HG02938 (cell line): ENCODE measurements at regions not wholly inside any gene's neighbourhood (a gene's known extent, or its start where the extent isn't known, plus 50 kb on each side); places are given as distances from the start of the nearest gene placed in this dataset.

Source experiments
- ATAC-seq: cut with Tn5 transposase; IDR thresholded peaks from one replicate; pipeline ENCODE4 v1.9.1; 2021; ENCODE audit warnings: mild to moderate bottlenecking, moderate library complexity; ENCODE audit not compliant: unreplicated experiment

GRCh38 chr5:135249658-135250057 is 149.4 kb downstream of the MACROH2A1 start:
- no peak for ATAC-seq

- no peak for ATAC-seq
Observed at GRCh38 chr5:135248801-135249231, 150.2 kb downstream of the MACROH2A1 start.

DNA sequence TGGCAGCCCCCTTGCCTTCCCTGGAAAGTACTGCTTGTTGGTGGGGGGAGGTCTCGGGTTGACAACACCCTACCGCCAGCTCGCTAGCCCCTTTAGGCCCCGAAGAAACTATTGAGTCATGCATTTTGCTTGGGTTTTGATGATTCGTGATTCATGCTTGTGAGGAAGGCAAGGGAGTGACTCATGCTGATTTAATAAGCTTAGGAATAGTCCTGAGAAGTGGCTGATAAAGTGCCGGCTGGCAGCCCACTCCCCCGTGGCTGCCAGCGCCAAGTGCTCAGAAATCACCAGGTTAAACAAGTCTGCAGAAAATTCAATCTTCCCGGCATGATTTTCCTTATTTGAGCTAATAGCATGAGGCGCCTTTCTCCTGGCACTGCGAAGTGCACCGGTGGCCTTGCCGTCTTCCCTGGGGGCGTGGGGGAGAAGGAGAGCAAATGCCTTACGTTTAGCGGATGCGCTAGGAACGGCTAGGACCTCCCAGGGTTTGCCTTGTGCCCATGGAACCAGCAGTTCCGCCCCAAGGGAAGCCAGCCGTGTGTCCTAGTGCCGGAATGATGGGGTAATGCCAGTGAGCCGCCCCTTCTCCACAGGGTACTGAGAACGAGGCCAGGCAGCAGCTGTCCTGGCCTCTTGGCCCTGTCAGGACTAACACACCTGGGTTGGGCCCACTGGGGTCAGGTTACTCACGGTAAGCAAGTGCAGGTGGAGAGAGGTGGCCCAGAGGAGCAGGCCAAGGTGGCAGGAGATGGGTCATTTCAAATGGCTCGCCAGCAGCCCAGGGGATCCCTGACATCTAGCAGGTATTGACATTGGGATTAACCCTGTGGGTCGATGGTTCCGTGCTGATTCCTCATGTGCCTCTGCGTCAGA is 151.9 kb downstream of the MACROH2A1 start:
- no peak for ATAC-seq

DNA sequence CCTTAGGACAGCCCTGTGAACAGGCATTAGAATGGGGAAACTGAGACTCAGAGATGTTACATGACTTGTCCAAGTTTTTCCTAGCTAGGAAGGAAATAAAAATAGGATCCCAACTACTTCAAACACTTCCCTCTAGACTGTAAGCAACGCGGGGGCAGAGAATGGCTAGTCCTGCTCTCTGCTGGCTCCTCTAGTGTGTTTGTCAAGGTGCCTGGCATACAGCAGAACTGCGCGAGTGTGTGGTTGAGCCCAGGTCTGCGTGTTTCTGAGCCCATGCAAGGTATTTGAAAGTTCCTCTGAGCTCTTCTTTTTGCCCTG is 152.5 kb downstream of the MACROH2A1 start:
- no peak for ATAC-seq

DNA sequence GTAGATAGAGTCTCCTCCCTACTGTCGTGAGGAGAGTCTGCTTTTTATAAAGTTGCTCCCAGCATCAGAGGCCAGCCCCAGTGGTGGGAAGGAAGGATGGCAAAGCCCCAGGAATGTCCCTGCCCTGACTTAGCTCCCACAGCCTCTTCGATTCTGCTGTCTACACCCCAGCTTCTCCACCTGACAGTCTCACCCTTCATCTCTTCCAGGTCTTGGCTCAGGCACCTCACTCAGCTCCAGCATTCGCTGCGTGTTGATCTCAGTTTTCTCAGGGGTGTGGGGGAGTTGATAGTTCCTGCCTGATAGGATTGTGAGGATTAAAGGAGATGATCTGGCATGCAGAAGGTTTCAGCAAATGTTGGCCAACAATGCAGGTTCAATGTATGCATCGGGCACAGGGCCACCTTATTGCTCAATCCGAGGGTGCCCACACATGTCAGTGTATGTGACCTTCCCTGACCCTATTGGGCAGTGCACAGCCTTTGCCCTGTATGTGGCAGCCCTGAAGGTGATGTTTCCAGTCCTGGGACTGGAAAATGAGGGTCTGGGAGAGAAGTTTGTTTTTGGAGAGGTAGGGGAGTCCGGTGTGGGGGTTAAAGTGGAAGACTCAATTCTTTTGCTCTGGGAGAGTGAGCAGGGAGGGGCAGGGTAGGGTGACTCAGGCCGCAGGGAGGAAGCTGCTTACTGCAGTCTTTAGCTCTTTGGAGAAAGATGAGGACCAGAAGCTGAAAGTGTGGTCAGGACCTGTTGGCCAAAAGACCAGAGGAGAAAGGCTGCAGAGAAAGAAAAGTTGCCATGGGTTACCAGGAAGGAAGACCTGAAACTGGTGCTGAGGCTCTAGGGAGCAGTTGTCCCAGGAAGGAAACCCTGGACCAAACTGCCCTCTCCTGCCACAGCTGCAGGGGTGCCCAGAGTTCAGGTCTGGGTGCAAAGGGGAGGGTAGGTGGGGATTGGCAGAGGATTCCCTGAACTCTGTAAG is 153.2 kb downstream of the MACROH2A1 start:
- ATAC-seq, result no peak

GRCh38 chr5:135244620-135245021 is 154.4 kb downstream of the MACROH2A1 start:
- ATAC-seq, result no peak

DNA sequence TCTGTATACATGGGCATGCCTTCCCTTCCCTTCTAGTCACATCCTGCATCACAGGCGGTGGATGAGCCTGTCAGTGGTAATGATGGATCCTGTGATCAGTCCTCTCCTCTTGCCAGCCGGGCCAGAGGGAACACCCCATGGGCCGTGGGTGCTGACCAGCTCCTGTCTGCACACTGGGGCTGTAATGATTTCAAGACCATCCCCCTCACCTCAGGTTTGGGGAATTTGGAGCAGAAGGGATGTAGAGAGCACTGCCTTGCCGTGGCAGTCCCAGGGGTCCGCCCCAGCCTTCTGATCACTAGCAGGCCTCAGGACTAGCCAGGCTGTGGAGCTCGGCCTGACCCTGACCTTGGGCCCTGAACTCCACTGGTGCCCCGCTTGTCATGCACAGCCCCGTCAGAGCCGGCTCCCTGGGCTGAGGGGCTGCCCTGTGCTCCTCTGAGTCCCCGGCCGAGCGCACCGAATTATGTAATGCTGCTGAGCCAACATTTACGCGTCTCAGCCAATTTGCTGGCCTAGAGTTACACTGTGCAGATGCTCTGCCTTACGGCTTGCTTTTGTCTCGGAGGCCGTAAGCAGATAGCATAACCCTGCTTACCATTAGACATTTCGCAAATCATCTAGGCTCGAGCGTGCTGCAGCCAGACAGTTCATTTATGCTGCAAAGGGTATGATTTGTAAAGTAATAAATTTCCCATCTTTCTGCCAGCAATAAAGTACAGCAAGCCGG is 155.3 kb downstream of the MACROH2A1 start:
- no peak for ATAC-seq

GRCh38 chr5:135242866-135243555 is 156.0 kb downstream of the MACROH2A1 start:
- ATAC-seq, result no peak

- ATAC-seq, result no peak
Observed at GRCh38 chr5:135242021-135242865, 156.8 kb downstream of the MACROH2A1 start.

GRCh38 chr5:135241536-135241935 is 157.5 kb downstream of the MACROH2A1 start:
- ATAC-seq, result no peak

DNA sequence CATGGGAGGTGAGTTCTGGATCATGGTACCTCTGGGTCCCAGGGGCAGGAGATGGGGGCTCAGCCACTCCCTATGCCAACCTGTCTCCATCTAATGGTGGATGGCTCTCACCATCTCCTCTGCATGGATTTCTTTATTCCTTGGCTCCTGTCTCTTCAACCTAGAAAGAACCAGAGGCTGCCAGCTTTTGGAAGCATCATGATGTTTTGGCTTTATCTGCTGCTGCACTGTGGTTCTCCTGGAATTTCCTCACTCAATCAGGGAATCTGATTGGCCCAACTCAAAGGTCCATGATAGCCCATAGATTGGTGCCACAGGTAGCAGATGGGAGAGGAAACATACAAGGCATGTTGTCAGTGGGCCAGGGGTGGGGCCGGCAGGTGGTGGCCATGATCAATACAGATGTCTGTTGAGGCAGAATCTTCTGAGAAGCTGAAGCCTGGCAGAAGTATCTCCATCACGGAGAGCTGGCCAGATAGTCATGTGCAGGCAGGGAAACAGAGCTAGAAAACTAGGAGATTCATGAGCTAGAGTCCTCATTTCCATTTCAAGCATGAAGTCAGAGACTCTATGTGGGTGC is 158.2 kb downstream of the MACROH2A1 start:
- no peak for ATAC-seq

- ATAC-seq, result no peak
Observed at GRCh38 chr5:135240283-135240633, 158.8 kb downstream of the MACROH2A1 start.

DNA sequence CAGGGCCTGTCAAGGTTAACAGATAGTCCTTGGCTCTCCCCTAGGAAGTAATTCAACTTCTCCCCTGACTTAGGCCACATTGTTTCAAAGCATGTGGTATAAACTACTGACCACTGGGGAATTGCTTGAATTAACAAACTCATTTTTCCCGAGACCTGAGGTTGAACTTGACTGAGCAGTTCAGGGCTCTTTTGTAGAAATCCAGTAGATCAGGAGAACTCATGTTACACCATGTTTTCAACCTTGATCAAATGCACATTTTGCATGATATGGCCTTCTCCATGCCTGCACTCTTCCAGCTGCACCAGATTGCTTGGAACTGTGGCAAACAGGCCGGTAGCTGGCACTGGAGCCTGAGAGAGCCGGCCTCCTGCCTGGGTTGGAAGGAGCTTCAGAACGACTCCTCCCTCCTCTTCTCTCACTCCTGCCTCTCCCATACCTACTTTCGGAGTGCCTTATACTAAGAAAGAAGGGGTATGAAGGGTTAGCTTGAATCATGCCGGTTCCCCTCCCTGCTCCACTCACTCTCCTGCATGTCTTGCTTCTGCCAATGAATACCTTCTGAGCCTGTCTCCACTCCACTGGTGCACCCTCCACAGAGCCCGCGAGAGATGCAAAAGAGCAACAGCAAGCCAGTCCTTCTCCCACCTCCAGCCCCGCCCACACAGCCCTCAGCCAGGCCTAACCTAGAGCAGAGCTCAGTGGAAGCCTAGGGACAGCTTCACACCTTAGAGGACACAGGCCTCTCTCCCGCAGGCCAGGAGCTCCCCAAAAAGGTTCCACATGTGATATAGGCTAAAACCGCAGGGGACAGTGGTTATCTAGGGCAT is 159.4 kb downstream of the MACROH2A1 start:
- ATAC-seq, result no peak

DNA sequence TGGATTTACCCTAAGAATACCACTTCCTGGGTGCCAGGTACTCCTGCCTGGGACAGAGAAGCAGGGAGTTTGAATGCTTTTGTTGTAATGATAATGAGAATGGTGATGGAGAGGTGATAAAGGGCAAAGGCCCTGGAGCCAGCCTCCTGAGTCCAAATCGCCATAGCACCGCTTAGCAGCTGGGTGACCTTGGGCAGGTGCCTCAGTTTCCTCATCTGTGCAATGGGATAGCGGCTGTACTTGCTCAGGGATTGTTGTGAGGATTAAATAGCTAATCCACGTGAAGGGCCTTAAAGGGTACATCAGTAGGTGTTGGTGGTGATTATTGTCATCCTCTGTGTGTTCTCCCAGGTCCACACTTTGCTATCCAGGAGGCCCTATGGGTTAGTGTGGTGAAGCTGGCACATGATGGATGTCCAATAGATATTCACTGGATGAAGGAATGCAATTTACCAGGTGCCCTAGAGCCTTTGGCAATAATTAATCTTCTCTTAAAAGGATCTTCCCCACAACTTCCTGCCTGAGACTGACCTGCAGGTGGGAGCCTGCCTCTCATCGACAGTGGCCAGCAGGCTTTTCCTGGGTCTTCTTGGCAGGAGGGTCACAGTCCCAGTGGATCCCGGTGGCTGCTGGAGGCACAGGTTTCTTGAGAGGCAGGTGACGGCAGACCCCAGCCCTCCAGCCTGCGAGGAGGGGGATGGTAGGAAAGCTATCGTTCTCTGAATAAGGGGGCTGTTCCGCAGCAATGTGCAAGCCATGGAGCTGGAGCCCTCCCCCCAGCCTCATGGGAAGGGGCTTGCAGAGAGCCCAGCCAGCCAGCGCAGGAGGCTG is 160.2 kb downstream of the MACROH2A1 start:
- no peak for ATAC-seq

DNA sequence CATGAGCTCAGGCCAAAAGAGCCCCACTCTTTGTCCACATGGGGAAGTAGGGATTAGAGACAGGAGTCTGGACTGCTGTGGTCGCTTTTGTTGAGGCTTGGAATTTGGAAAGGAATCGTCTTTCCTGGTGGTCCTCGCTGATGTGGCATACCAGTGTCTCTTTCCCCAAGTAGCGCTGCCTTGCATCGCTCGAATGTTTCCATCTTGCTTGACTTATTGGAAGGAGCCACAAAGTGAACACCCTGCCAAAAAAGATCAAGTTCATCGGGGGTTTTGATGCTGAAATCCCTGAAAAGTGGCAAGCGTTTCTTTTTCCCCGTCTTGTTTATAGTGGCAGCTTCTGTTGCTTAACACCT is 161.3 kb downstream of the MACROH2A1 start:
- ATAC-seq, result no peak

DNA sequence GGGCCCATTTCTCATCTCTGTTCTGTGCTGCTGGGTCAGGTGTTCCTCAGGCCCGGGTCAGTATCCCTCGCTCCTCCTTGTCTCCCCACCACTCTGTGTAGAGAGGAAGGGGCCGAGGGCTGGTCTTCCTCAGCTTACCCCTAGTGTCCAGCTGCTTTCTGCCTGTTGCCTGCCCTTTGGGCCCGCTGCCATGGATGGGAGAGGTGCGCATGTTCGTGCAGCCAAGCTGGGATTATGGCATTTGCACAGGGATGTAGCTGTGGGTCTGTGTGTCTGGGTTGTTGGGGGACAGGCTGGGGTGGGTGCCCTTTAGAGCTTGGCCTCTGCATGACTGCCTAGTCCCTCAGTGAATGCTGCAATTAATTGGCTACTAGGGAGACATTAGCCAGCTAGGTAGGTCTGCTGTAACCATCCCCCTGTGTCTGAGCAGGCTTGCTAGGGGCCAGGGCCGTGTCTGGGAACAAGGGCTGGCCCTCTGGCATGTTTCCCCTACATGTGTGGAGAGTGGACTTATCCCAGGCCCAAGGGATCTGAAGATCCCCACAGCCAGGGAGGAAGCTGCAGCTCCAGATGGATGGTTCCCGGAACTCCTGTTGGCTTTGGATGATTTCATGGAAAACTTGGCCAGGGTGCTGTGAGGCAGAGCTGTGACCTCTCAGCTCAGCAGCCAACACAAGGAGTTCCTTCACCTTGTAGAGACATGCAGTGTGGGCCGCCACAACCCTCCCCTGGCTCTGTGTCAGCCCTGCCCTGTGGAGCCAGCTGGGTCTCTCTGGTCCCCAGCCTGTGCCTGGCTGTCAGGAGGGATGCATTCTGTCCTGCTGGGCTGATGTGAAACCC is 161.9 kb downstream of the MACROH2A1 start:
- ATAC-seq, result no peak
